SK-N-SH (cell line): ENCODE measurements at regions not wholly inside any gene's neighbourhood (a gene's known extent, or its start where the extent isn't known, plus 50 kb on each side); places are given as distances from the start of the nearest gene placed in this dataset.

Experiments used
- CTCF ChIA-PET: fragments of 300-600, 350-600 bp; formaldehyde crosslinking; extraction: SDS; loops from one replicate; lab custom pipeline; 2021; lab: Yijun Ruan, JAX
- POLR2A ChIA-PET: fragments of 350-600 bp; sonication (Branson Sonifier 250); formaldehyde crosslinking; extraction: SDS; loops from one replicate; lab custom pipeline; 2020; ENCODE audit warnings: antibody characterized with exemption, inconsistent platforms; lab: Yijun Ruan, JAX
- DNase-seq: peaks from one replicate; pipeline ENCODE4 v3.0.0; 2012
- H2AFZ ChIP-seq: fragments of 200-600 bp; sonication (generic); 2 replicates; pipeline ENCODE4 v1.8.1; 2016; ENCODE audit warnings: antibody characterized with exemption, mild to moderate bottlenecking, low read depth
- H3F3A ChIP-seq: fragments of 200-600 bp; sonication (generic); replicated peaks from 2 replicates; pipeline ENCODE3; 2016; ENCODE audit warnings: antibody characterized with exemption, mild to moderate bottlenecking; ENCODE audit not compliant: insufficient read depth
- H3K27ac ChIP-seq, 2 experiments: fragments of 200-500 bp in 1 of 2; fragments of 200-600 bp in 1 of 2; sonication (Bioruptor generic) in 1 of 2; sonication (generic), shearing (Covaris generic) in 1 of 2; 2 replicates each; pipeline versions ENCODE4 v1.5.1 to v1.6.1; 2014 to 2016; ENCODE audit warnings: low read depth in 2 of 2, inconsistent platforms in 1 of 2, low read length in 1 of 2, mild to moderate bottlenecking in 1 of 2, mixed read lengths in 1 of 2
- H3K27me3 ChIP-seq: fragments of 200-600 bp; sonication (generic), shearing (Covaris generic); 2 replicates; pipeline ENCODE4 v1.6.1; 2016; ENCODE audit warnings: mixed run types; ENCODE audit not compliant: insufficient read depth
- H3K36me3 ChIP-seq, 2 experiments: fragments of 200-500 bp in 1 of 2; fragments of 200-600 bp in 1 of 2; sonication (Bioruptor generic) in 1 of 2; sonication (generic) in 1 of 2; replicated peaks in 1 of 2; 2 replicates each; pipeline versions ENCODE3 to v1.5.1; 2014 to 2016; ENCODE audit warnings: low read length in 1 of 2, mild to moderate bottlenecking in 1 of 2; ENCODE audit not compliant: insufficient read depth in 2 of 2, control insufficient read depth in 1 of 2
- H3K4me1 ChIP-seq, 2 experiments: fragments of 200-500 bp in 1 of 2; fragments of 200-600 bp in 1 of 2; sonication (Bioruptor generic) in 1 of 2; sonication (generic), shearing (Covaris generic) in 1 of 2; 2 replicates each; pipeline versions ENCODE4 v1.5.1 to v1.6.1; 2014 to 2016; ENCODE audit warnings: low read depth in 1 of 2, low read length in 1 of 2, mixed run types in 1 of 2; ENCODE audit not compliant: insufficient read depth in 2 of 2, control insufficient read depth in 1 of 2
- H3K4me2 ChIP-seq: fragments of 200-600 bp; sonication (generic), shearing (Covaris generic); 2 replicates; pipeline ENCODE4 v1.6.1; 2017; ENCODE audit warnings: mixed run types
- H3K4me3 ChIP-seq, 2 experiments: fragments of 200-500 bp in 1 of 2; fragments of 200-600 bp in 1 of 2; sonication (Bioruptor generic) in 1 of 2; sonication (generic), shearing (Covaris generic) in 1 of 2; 2 replicates each; pipeline versions ENCODE4 v1.5.1 to v1.8.1; 2014 to 2016; ENCODE audit warnings: low read depth in 2 of 2, inconsistent platforms in 1 of 2, low read length in 1 of 2, mild to moderate bottlenecking in 1 of 2, mixed read lengths in 1 of 2, moderate library complexity in 1 of 2
- H3K79me2 ChIP-seq: fragments of 200-600 bp; sonication (generic); 2 replicates; pipeline ENCODE4 v1.8.1; 2017; ENCODE audit warnings: mild to moderate bottlenecking; ENCODE audit not compliant: insufficient read depth
- H3K9ac ChIP-seq: fragments of 200-600 bp; sonication (generic); 2 replicates; pipeline ENCODE4 v1.6.1; 2017; ENCODE audit warnings: mixed run types
- H3K9me2 ChIP-seq: fragments of 200-600 bp; sonication (generic); 2 replicates; pipeline ENCODE4 v1.6.1; 2017; ENCODE audit warnings: mixed run types
- H3K9me3 ChIP-seq: fragments of 200-600 bp; sonication (generic); 2 replicates; pipeline ENCODE4 v1.6.1; 2017; ENCODE audit warnings: mixed run types, mild to moderate bottlenecking, moderate library complexity
- H4K20me1 ChIP-seq: fragments of 200-600 bp; sonication (generic); 2 replicates; pipeline ENCODE4 v1.6.1; 2017; ENCODE audit warnings: mild to moderate bottlenecking, mixed run types; ENCODE audit not compliant: insufficient read depth
- CHD2 ChIP-seq: fragments of 150-350 bp; IDR thresholded peaks from 2 replicates; pipeline ENCODE4 v1.6.1; 2018; ENCODE audit warnings: low read length; ENCODE audit not compliant: partially characterized antibody
- ELF1 ChIP-seq: IDR thresholded peaks from 2 replicates; pipeline ENCODE4 v1.4.0; 2012
- FOXJ3 ChIP-seq: sonication (generic); formaldehyde crosslinking; IDR thresholded peaks from 2 replicates; pipeline ENCODE4 v1.5.1; 2020; ENCODE audit warnings: mild to moderate bottlenecking, missing genetic modification reagents
- JUND ChIP-seq: IDR thresholded peaks from 2 replicates; pipeline ENCODE4 v1.4.0; 2012
- NRF1 ChIP-seq: IDR thresholded peaks from 2 replicates; pipeline ENCODE4 v1.6.1; 2012; ENCODE audit warnings: low read depth, mild to moderate bottlenecking, low read length
- POLR2AphosphoS5 ChIP-seq: IDR thresholded peaks from 2 replicates; pipeline ENCODE4 v1.6.1; 2012; ENCODE audit warnings: low read depth, low read length
- RAD21 ChIP-seq: IDR thresholded peaks from 2 replicates; pipeline ENCODE4 v1.6.1; 2012; ENCODE audit warnings: mild to moderate bottlenecking, low read length
- RCOR1 ChIP-seq: fragments of 150-350 bp; IDR thresholded peaks from 2 replicates; pipeline ENCODE4 v1.6.1; 2017; ENCODE audit warnings: antibody characterized with exemption, low read length
- RFX5 ChIP-seq: IDR thresholded peaks from 2 replicates; pipeline ENCODE4 v1.6.1; 2012; ENCODE audit warnings: mild to moderate bottlenecking, improper control_type of control experiment, low read length
- RXRA ChIP-seq: IDR thresholded peaks from 2 replicates; pipeline ENCODE4 v1.4.0; 2012; ENCODE audit warnings: low read depth, mild to moderate bottlenecking, borderline replicate concordance
- TCF12 ChIP-seq: IDR thresholded peaks from 2 replicates; pipeline ENCODE4 v1.4.0; 2012
- TEAD4 ChIP-seq: IDR thresholded peaks from 2 replicates; pipeline ENCODE4 v1.4.0; 2012; ENCODE audit warnings: mild to moderate bottlenecking, borderline replicate concordance; ENCODE audit not compliant: insufficient read depth
- WGBS: methylation state at CpG from one replicate; pipeline ENCODE4 v1.1.6; 2017; ENCODE audit warnings: low lambda C conversion rate; 5-methylcytosine and 5-hydroxymethylcytosine counted together
- TF ChIP-seq, protein P1 (sequence below): fragments of 200-600 bp; sonication (generic); IDR thresholded peaks from 2 replicates; pipeline ENCODE4 v1.6.1; 2017; ENCODE audit warnings: antibody characterized with exemption, mild to moderate bottlenecking, moderate library complexity
- TF ChIP-seq, protein P2 (sequence below): IDR thresholded peaks from 2 replicates; pipeline ENCODE4 v1.4.0; 2012; ENCODE audit warnings: low read depth, borderline replicate concordance
- TF ChIP-seq, protein P3 (sequence below): IDR thresholded peaks from 2 replicates; pipeline ENCODE4 v1.4.0; 2012; ENCODE audit warnings: low read depth, borderline replicate concordance
- TF ChIP-seq, protein P4 (sequence below): IDR thresholded peaks from 2 replicates; pipeline ENCODE4; 2012

DNA sequence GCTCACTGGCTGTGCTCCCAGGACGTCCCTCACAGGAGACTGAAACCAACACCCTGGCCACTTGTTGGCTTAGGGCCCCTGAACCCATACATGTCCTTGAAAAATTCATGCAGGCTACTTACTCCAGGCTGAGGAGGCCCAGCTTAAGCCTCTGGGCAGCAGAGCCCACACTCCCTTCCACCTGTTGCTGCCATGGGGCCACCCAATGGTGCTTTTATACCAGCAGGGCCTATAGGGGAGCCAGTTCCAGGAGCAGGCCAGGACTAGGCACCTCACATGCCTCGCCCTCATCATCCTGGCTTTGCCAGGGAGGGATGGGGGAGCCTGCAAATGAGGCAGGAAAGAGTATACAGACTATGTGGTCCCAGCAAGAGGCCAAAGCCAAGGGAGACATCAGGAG lies 181.7 kb upstream of the NECTIN1 start:
- no peaks in the 10 kb centered on the region for H3K9me3 ChIP-seq
- H3K79me2 ChIP-seq, result no peaks in the 10 kb centered on the region
- H3K4me1 ChIP-seq, result peaks cover 0 to 54% of the 10 kb centered on the region in 2 experiments; a peak in 2 of 4 replicates
- CTCF ChIA-PET, result interaction anchor here (5.2 kb wide), 1 partner anchor 197 kb away, joined by 83 read pairs; no protein-coding TSS in a partner anchor
- H3K9me2 ChIP-seq, result no peaks in the 10 kb centered on the region
- H3K36me3 ChIP-seq, result no peaks in the 10 kb centered on the region
- no peak overlapping the region for H3K9ac ChIP-seq
- H3F3A ChIP-seq, result no peaks in the 10 kb centered on the region
- H3K4me3 ChIP-seq, result no peak overlapping the region
- peaks cover 16% of the 10 kb centered on the region; the same call in 1 of the 2 replicates for H3K27me3 ChIP-seq
- no peak overlapping the region for H2AFZ ChIP-seq
- peak overlapping the region in 1 of 2 experiments; percentile 99; a peak in 1 of 4 replicates for H3K27ac ChIP-seq
- TF ChIP-seq FOXJ3 (CRISPR knock-in tag), result no peak
- TF ChIP-seq TCF12, result no peak
- TF ChIP-seq ELF1, result no peak
- TF ChIP-seq NRF1, result no peak
- TF ChIP-seq CHD2, result no peak
- no peak for TF ChIP-seq RFX5
- TF ChIP-seq RXRA, result no peak
- TF ChIP-seq, protein P1, sequence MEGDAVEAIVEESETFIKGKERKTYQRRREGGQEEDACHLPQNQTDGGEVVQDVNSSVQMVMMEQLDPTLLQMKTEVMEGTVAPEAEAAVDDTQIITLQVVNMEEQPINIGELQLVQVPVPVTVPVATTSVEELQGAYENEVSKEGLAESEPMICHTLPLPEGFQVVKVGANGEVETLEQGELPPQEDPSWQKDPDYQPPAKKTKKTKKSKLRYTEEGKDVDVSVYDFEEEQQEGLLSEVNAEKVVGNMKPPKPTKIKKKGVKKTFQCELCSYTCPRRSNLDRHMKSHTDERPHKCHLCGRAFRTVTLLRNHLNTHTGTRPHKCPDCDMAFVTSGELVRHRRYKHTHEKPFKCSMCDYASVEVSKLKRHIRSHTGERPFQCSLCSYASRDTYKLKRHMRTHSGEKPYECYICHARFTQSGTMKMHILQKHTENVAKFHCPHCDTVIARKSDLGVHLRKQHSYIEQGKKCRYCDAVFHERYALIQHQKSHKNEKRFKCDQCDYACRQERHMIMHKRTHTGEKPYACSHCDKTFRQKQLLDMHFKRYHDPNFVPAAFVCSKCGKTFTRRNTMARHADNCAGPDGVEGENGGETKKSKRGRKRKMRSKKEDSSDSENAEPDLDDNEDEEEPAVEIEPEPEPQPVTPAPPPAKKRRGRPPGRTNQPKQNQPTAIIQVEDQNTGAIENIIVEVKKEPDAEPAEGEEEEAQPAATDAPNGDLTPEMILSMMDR, result no peak
- TF ChIP-seq, protein P2, sequence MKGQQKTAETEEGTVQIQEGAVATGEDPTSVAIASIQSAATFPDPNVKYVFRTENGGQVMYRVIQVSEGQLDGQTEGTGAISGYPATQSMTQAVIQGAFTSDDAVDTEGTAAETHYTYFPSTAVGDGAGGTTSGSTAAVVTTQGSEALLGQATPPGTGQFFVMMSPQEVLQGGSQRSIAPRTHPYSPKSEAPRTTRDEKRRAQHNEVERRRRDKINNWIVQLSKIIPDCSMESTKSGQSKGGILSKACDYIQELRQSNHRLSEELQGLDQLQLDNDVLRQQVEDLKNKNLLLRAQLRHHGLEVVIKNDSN, result no peak
- no peak for TF ChIP-seq RAD21
- TF ChIP-seq JUND, result no peak
- TF ChIP-seq RCOR1, result no peak
- no peak for TF ChIP-seq TEAD4
- TF ChIP-seq POLR2AphosphoS5, result no peak
- TF ChIP-seq, protein P3, sequence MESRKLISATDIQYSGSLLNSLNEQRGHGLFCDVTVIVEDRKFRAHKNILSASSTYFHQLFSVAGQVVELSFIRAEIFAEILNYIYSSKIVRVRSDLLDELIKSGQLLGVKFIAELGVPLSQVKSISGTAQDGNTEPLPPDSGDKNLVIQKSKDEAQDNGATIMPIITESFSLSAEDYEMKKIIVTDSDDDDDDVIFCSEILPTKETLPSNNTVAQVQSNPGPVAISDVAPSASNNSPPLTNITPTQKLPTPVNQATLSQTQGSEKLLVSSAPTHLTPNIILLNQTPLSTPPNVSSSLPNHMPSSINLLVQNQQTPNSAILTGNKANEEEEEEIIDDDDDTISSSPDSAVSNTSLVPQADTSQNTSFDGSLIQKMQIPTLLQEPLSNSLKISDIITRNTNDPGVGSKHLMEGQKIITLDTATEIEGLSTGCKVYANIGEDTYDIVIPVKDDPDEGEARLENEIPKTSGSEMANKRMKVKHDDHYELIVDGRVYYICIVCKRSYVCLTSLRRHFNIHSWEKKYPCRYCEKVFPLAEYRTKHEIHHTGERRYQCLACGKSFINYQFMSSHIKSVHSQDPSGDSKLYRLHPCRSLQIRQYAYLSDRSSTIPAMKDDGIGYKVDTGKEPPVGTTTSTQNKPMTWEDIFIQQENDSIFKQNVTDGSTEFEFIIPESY, result no peak
- TF ChIP-seq, protein P4, sequence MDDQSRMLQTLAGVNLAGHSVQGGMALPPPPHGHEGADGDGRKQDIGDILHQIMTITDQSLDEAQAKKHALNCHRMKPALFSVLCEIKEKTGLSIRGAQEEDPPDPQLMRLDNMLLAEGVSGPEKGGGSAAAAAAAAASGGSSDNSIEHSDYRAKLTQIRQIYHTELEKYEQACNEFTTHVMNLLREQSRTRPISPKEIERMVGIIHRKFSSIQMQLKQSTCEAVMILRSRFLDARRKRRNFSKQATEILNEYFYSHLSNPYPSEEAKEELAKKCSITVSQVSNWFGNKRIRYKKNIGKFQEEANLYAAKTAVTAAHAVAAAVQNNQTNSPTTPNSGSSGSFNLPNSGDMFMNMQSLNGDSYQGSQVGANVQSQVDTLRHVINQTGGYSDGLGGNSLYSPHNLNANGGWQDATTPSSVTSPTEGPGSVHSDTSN, result no peak
- no peak for DNase-seq
- H3K4me2 ChIP-seq, result no peak overlapping the region
- WGBS, result 0% methylated on average over 1 of the region's 2 CpGs
- POLR2A ChIA-PET, result no interaction called here
- H4K20me1 ChIP-seq, result no peaks in the 10 kb centered on the region
